GM13977 (cell line): ENCODE measurements at regions not wholly inside any gene's neighbourhood (a gene's known extent, or its start where the extent isn't known, plus 50 kb on each side); places are given as distances from the start of the nearest gene placed in this dataset.

ENCODE experiments used
- DNase-seq: peaks from one replicate; pipeline ENCODE4 v3.0.0; 2012; ENCODE audit warnings: low spot score
- CTCF ChIP-seq: IDR thresholded peaks from 2 replicates; pipeline ENCODE4 v1.5.1; 2012; ENCODE audit warnings: mild to moderate bottlenecking, control low read depth; ENCODE audit not compliant: insufficient read depth; ENCODE audit errors: extremely low read depth, missing control alignments
- in situ Hi-C: fragments of 300-500 bp; cut with MboI; formaldehyde crosslinking; loops from one replicate; pipeline ENCODE4 v1.12.0; 2022; ENCODE audit warnings: low sequenced_read_pairs, low pct_unique_long_range_greater_than_20kb, mixed read lengths, inconsistent platforms; ENCODE audit not compliant: unreplicated experiment

GRCh38 chr13:106186366-106187030, 349.0 kb downstream of the EFNB2 start:
- in situ Hi-C loops: no loop called here
- no peak for DNase-seq
- TF ChIP-seq CTCF: no peak

GRCh38 chr13:106184790-106185189, 350.7 kb downstream of the EFNB2 start:
- no peak for TF ChIP-seq CTCF
- in situ Hi-C loops: no loop called here
- no peak for DNase-seq

GRCh38 chr13:106183410-106184065, 351.9 kb downstream of the EFNB2 start:
- no peak for DNase-seq
- in situ Hi-C loops: no loop called here

GRCh38 chr13:106182404-106182803, 353.1 kb downstream of the EFNB2 start:
- no peak for DNase-seq
- TF ChIP-seq CTCF: no peak
- in situ Hi-C loops: no loop called here

More at GRCh38 chr13:106183410-106184065, 351.9 kb downstream of the EFNB2 start:
- no peak for TF ChIP-seq CTCF

- in situ Hi-C loops: no loop called here
- no peak for DNase-seq
- TF ChIP-seq CTCF: no peak
Observed at GRCh38 chr13:106178816-106179215, 356.6 kb downstream of the EFNB2 start.

GRCh38 chr13:106177146-106177545, 358.3 kb downstream of the EFNB2 start:
- no peak for DNase-seq
- in situ Hi-C loops: no loop called here
- no peak for TF ChIP-seq CTCF
